HFFc6 (cell line): ENCODE measurements at regions not wholly inside any gene's neighbourhood (a gene's known extent, or its start where the extent isn't known, plus 50 kb on each side); places are given as distances from the start of the nearest gene placed in this dataset.
"Not testable (repeated sequence)": the region's sequence is repeated elsewhere in the genome, so short reads cannot be mapped to it uniquely, and the experiment has no call there.

Experiments
- DNase-seq: peaks from one replicate; pipeline ENCODE4 v3.0.0-alpha.2; 2018
- H3K27ac Mint-ChIP-seq: 2 replicates; pipeline ENCODE4 v1.8.0; 2020; ENCODE audit warnings: mild to moderate bottlenecking, mixed read lengths
- H3K27me3 Mint-ChIP-seq: 2 replicates; pipeline ENCODE4 v1.8.0; 2021; ENCODE audit warnings: mild to moderate bottlenecking, moderate library complexity, mixed read lengths; ENCODE audit not compliant: insufficient read depth
- H3K36me3 Mint-ChIP-seq: 2 replicates; pipeline ENCODE4 v1.8.0; 2021; ENCODE audit warnings: low read depth, mixed read lengths
- H3K4me1 Mint-ChIP-seq: 2 replicates; pipeline ENCODE4 v1.8.0; 2020; ENCODE audit warnings: low read depth, mixed read lengths
- H3K4me3 Mint-ChIP-seq: 2 replicates; pipeline ENCODE4 v1.8.0; 2020; ENCODE audit warnings: mild to moderate bottlenecking, moderate library complexity, mixed read lengths
- H3K9me3 Mint-ChIP-seq: 2 replicates; pipeline ENCODE4 v1.8.0; 2020; ENCODE audit warnings: mild to moderate bottlenecking, mixed read lengths
- CTCF ChIP-seq: fragments of 200-600 bp; sonication (generic); IDR thresholded peaks from 2 replicates; pipeline ENCODE4 v1.5.0; 2021; ENCODE audit warnings: antibody characterized with exemption, mild to moderate bottlenecking

- H3K9me3 Mint-ChIP-seq: peaks cover 34% of the 10 kb centered on the region
- not testable (repeated sequence) for H3K36me3 Mint-ChIP-seq, H3K4me1 Mint-ChIP-seq, H3K27ac Mint-ChIP-seq, H3K4me3 Mint-ChIP-seq, H3K27me3 Mint-ChIP-seq, DNase-seq
These were observed 51.4 kb upstream of the INPP4B start for GRCh38 chr4:142897518-142897917.

- TF ChIP-seq CTCF: no peak
These were observed 54.5 kb upstream of the INPP4B start for GRCh38 chr4:142900622-142901021.

GRCh38 chr4:142901166-142901662, 55.1 kb upstream of the INPP4B start:
- Mint-ChIP-seq H3K36me3 (peaks cover 8% of the 10 kb centered on the region), H3K27ac (no peak overlapping the region), H3K9me3 (peaks cover 19% of the 10 kb centered on the region), H3K4me3 (no peak overlapping the region), H3K27me3 (peaks cover 4% of the 10 kb centered on the region; the same call in 1 of the 2 replicates), H3K4me1 (no peaks in the 10 kb centered on the region)
- TF ChIP-seq CTCF: no peak
- DNase-seq: peak; percentile 13

More at GRCh38 chr4:142900622-142901021, 54.5 kb upstream of the INPP4B start:
- no peak overlapping the region for H3K27ac Mint-ChIP-seq
- peaks cover 7% of the 10 kb centered on the region for H3K36me3 Mint-ChIP-seq
- peaks cover 16% of the 10 kb centered on the region for H3K9me3 Mint-ChIP-seq
- H3K4me3 Mint-ChIP-seq: no peak overlapping the region
- H3K4me1 Mint-ChIP-seq: no peaks in the 10 kb centered on the region
- H3K27me3 Mint-ChIP-seq: 0 out of 2 replicates have a peak, but pooled peaks cover 3% of the 10 kb centered on the region
- no peak for DNase-seq

- not testable (repeated sequence) for H3K27ac Mint-ChIP-seq, H3K36me3 Mint-ChIP-seq, H3K4me1 Mint-ChIP-seq
These were observed 57.5 kb upstream of the INPP4B start for GRCh38 chr4:142903617-142904016.

GRCh38 chr4:142909908-142910307, 63.8 kb upstream of the INPP4B start:
- H3K4me3 Mint-ChIP-seq: no peak overlapping the region
- peaks cover 5% of the 10 kb centered on the region; the same call in 1 of the 2 replicates for H3K27me3 Mint-ChIP-seq
- TF ChIP-seq CTCF: no peak
- H3K4me1 Mint-ChIP-seq: peaks cover 10% of the 10 kb centered on the region
- peaks cover 11% of the 10 kb centered on the region for H3K9me3 Mint-ChIP-seq
- peak; percentile 11 for DNase-seq
- peaks cover 8% of the 10 kb centered on the region for H3K36me3 Mint-ChIP-seq
- no peak overlapping the region for H3K27ac Mint-ChIP-seq

More at GRCh38 chr4:142903617-142904016, 57.5 kb upstream of the INPP4B start:
- DNase-seq, H3K4me3 Mint-ChIP-seq, H3K27me3 Mint-ChIP-seq: not testable (repeated sequence)
- H3K9me3 Mint-ChIP-seq: peaks cover 13% of the 10 kb centered on the region

GRCh38 chr4:142913034-142913433, 66.9 kb upstream of the INPP4B start:
- Mint-ChIP-seq H3K9me3 (no peaks in the 10 kb centered on the region), H3K27ac (no peak overlapping the region), H3K36me3 (no peaks in the 10 kb centered on the region), H3K4me1 (peaks cover 10% of the 10 kb centered on the region), H3K27me3 (peaks cover 4% of the 10 kb centered on the region; the same call in 1 of the 2 replicates), H3K4me3 (no peak overlapping the region)
- no peak for DNase-seq
- TF ChIP-seq CTCF: no peak
